Left ventricle myocardium inferior (tissue), 1 donor: ENCODE measurements at regions not wholly inside any gene's neighbourhood (a gene's known extent, or its start where the extent isn't known, plus 50 kb on each side); places are given as distances from the start of the nearest gene placed in this dataset.
"Not testable (repeated sequence)": the region's sequence is repeated elsewhere in the genome, so short reads cannot be mapped to it uniquely, and the experiment has no call there.

ENCODE experiments used
- DNase-seq: peaks from one replicate; pipeline ENCODE4 v3.0.0-alpha.2; 2020
- H3K27ac ChIP-seq: fragments of 200-600 bp; replicated peaks from 2 replicates; pipeline ENCODE4 v1.8.0; 2021
- H3K27me3 ChIP-seq: fragments of 200-600 bp; 2 replicates; pipeline ENCODE4 v1.8.0; 2021; ENCODE audit warnings: low read depth
- H3K36me3 ChIP-seq: fragments of 200-600 bp; 2 replicates; pipeline ENCODE4 v1.8.0; 2021
- H3K4me1 ChIP-seq: fragments of 200-600 bp; 2 replicates; pipeline ENCODE4 v1.8.0; 2021
- H3K4me3 ChIP-seq: fragments of 200-600 bp; 2 replicates; pipeline ENCODE4 v1.8.0; 2021; ENCODE audit warnings: mild to moderate bottlenecking, moderate library complexity
- H3K9me3 ChIP-seq: fragments of 200-600 bp; replicated peaks from 2 replicates; pipeline ENCODE4 v1.8.0; 2021
- CTCF ChIP-seq: fragments of 200-600 bp; IDR thresholded peaks from 2 replicates; pipeline ENCODE4 v1.8.0; 2021; ENCODE audit warnings: antibody characterized with exemption, mild to moderate bottlenecking, borderline replicate concordance
- intact Hi-C: fragments of 100-400 bp; cut with micrococcal nuclease; formaldehyde crosslinking; loops from one replicate; pipeline ENCODE4 v1.11.0; 2022
- donor health status: DM: no; HTN: yes; CAD: no; lungs with severe emphysema.

- intact Hi-C loops: no loop called here
- no peak for DNase-seq
- H3K4me3 ChIP-seq: no peak overlapping the region
- no peaks in the 10 kb centered on the region for H3K4me1 ChIP-seq
- TF ChIP-seq CTCF: no peak
- no peak overlapping the region for H3K27ac ChIP-seq
- no peaks in the 10 kb centered on the region for H3K27me3 ChIP-seq
- no peaks in the 10 kb centered on the region for H3K9me3 ChIP-seq
- no peaks in the 10 kb centered on the region for H3K36me3 ChIP-seq
These were observed 1599.6 kb upstream of the B3GALT2 start for GRCh38 chr1:194786027-194786426.

GRCh38 chr1:194776657-194777056 lies 1590.2 kb upstream of the B3GALT2 start:
- no peak for DNase-seq

GRCh38 chr1:194774535-194774934 lies 1588.1 kb upstream of the B3GALT2 start:
- no peak for TF ChIP-seq CTCF
- intact Hi-C loops: no loop called here

More at GRCh38 chr1:194776657-194777056, 1590.2 kb upstream of the B3GALT2 start:
- no peak for TF ChIP-seq CTCF
- no peaks in the 10 kb centered on the region for H3K9me3 ChIP-seq
- no peaks in the 10 kb centered on the region for H3K36me3 ChIP-seq
- H3K27ac ChIP-seq: no peak overlapping the region
- no peak overlapping the region for H3K4me3 ChIP-seq
- H3K27me3 ChIP-seq: no peaks in the 10 kb centered on the region
- intact Hi-C loops: no loop called here
- H3K4me1 ChIP-seq: no peaks in the 10 kb centered on the region

GRCh38 chr1:194755241-194755994 lies 1569.0 kb upstream of the B3GALT2 start:
- no peaks in the 10 kb centered on the region for H3K36me3 ChIP-seq
- no peak for DNase-seq
- TF ChIP-seq CTCF: no peak
- H3K27me3 ChIP-seq: no peaks in the 10 kb centered on the region
- no peaks in the 10 kb centered on the region for H3K4me1 ChIP-seq
- intact Hi-C loops: no loop called here
- H3K4me3 ChIP-seq: no peak overlapping the region
- H3K27ac ChIP-seq: no peak overlapping the region
- peaks cover 27% of the 10 kb centered on the region for H3K9me3 ChIP-seq

More at GRCh38 chr1:194774535-194774934, 1588.1 kb upstream of the B3GALT2 start:
- no peaks in the 10 kb centered on the region for H3K4me1 ChIP-seq
- no peak overlapping the region for H3K4me3 ChIP-seq
- no peaks in the 10 kb centered on the region for H3K9me3 ChIP-seq
- no peak overlapping the region for H3K27ac ChIP-seq
- H3K27me3 ChIP-seq: no peaks in the 10 kb centered on the region
- H3K36me3 ChIP-seq: no peaks in the 10 kb centered on the region
- DNase-seq: no peak

- H3K9me3 ChIP-seq, H3K27me3 ChIP-seq, DNase-seq, intact Hi-C loops, H3K36me3 ChIP-seq, H3K4me1 ChIP-seq, H3K4me3 ChIP-seq, H3K27ac ChIP-seq: not testable (repeated sequence)
These were observed 1552.4 kb upstream of the B3GALT2 start for GRCh38 chr1:194738843-194739242.

GRCh38 chr1:194734970-194735369 lies 1548.6 kb upstream of the B3GALT2 start:
- Histone ChIP-seq H3K27ac (no peak overlapping the region), H3K27me3 (no peaks in the 10 kb centered on the region), H3K36me3 (no peaks in the 10 kb centered on the region), H3K9me3 (no peaks in the 10 kb centered on the region), H3K4me3 (no peak overlapping the region), H3K4me1 (no peaks in the 10 kb centered on the region)
- no peak for DNase-seq
- TF ChIP-seq CTCF: no peak
- intact Hi-C loops: no loop called here
